ENCODE measurements at regions not wholly inside any gene's neighbourhood (a gene's known extent, or its start where the extent isn't known, plus 50 kb on each side); places are given as distances from the start of the nearest gene placed in this dataset.

GRCh38 chr10:92747066-92747465 is 57.3 kb downstream of the HHEX start:
- 97 to 98% (median 97%) methylated on average over 8 of the region's 8 CpGs for WGBS, 4 donors
- H3K36me3 ChIP-seq: no peaks in the 10 kb centered on the region
- peaks cover 0 to 18% (median 0%) of the 10 kb centered on the region in 12 donors for H3K4me1 ChIP-seq
- H3K4me3 ChIP-seq: no peak overlapping the region
- intact Hi-C loops (cut with DNase I): no loop called here
- H3K27ac ChIP-seq: no peak overlapping the region
- no peak for DNase-seq
- H3K27me3 ChIP-seq: no peaks in the 10 kb centered on the region
- no peaks in the 10 kb centered on the region for H3K9me3 ChIP-seq
- TF ChIP-seq CTCF (IDR thresholded peaks at IDR 0.05) (no peak), POLR2A (IDR thresholded peaks at IDR 0.05) (no peak)
- ATAC-seq: no peak

- ATAC-seq: no peak
- 81 to 92% (median 86%) methylated on average over 2 of the region's 2 CpGs for WGBS, 4 donors
- intact Hi-C loops (cut with DNase I): no loop called here
These were observed 57.8 kb downstream of the HHEX start for GRCh38 chr10:92747600-92747999.

GRCh38 chr10:92750791-92751533 is 61.2 kb downstream of the HHEX start:
- WGBS, 4 donors: 60 to 66% (median 65%) methylated on average over 9 of the region's 9 CpGs
- TF ChIP-seq CTCF (IDR thresholded peaks at IDR 0.05) (no peak), POLR2A (IDR thresholded peaks at IDR 0.05) (no peak)

More at GRCh38 chr10:92747600-92747999, 57.8 kb downstream of the HHEX start:
- Histone ChIP-seq H3K36me3 (no peaks in the 10 kb centered on the region), H3K27me3 (no peaks in the 10 kb centered on the region), H3K9me3 (no peaks in the 10 kb centered on the region), H3K4me1 (peaks cover 0 to 16% (median 0%) of the 10 kb centered on the region in 12 donors), H3K27ac (no peak overlapping the region), H3K4me3 (no peak overlapping the region)
- peak in 1 of 5 donors; percentile 21 for DNase-seq
- TF ChIP-seq POLR2A (IDR thresholded peaks at IDR 0.05) (no peak), CTCF (IDR thresholded peaks at IDR 0.05) (no peak)

GRCh38 chr10:92751534-92751811 is 61.7 kb downstream of the HHEX start:
- Histone ChIP-seq H3K36me3 (no peaks in the 10 kb centered on the region), H3K9me3 (no peaks in the 10 kb centered on the region), H3K4me3 (no peak overlapping the region), H3K4me1 (peaks cover 0 to 34% (median 2%) of the 10 kb centered on the region in 12 donors), H3K27me3 (no peaks in the 10 kb centered on the region), H3K27ac (peak overlapping the region in 1 of 12 donors; percentile 23)
- intact Hi-C loops (cut with DNase I): loop anchor here in 3 of 10 donors (10.0 kb wide), 2 partner anchors 57 to 63 kb away; no protein-coding TSS in a partner anchor
- ATAC-seq (no peak), DNase-seq (no peak)
- 82 to 92% (median 90%) methylated on average over 2 of the region's 2 CpGs for WGBS, 4 donors
- no peak for TF ChIP-seq CTCF (IDR thresholded peaks at IDR 0.05)

More at GRCh38 chr10:92750791-92751533, 61.2 kb downstream of the HHEX start:
- H3K4me3 ChIP-seq: no peak overlapping the region
- no peaks in the 10 kb centered on the region for H3K9me3 ChIP-seq
- peaks cover 0 to 29% (median 0%) of the 10 kb centered on the region in 12 donors for H3K4me1 ChIP-seq
- H3K27ac ChIP-seq: peak overlapping the region in 1 of 12 donors; percentile 23
- DNase-seq (no peak), ATAC-seq (peak in 3 of 4 donors; percentile 29 to 41 (median 41))
- intact Hi-C loops (cut with DNase I): loop anchor here in 3 of 10 donors (10.0 kb wide), 2 partner anchors 56 to 64 kb away; no protein-coding TSS in a partner anchor
- no peaks in the 10 kb centered on the region for H3K27me3 ChIP-seq
- no peaks in the 10 kb centered on the region for H3K36me3 ChIP-seq
